GM12878 (cell line): ENCODE measurements at regions not wholly inside any gene's neighbourhood (a gene's known extent, or its start where the extent isn't known, plus 50 kb on each side); places are given as distances from the start of the nearest gene placed in this dataset.

ENCODE experiments used
- ATAC-seq: fragments of 200-7000 bp; cut with Tn5 transposase; 3 replicates; pipeline ENCODE4 v1.9.1; 2020; ENCODE audit warnings: mild to moderate bottlenecking, moderate library complexity
- BruUV-seq: library from RNA; stranded (reverse); fragments of 400-500 nt; replicated peaks from 2 replicates; lab custom pipeline; 2021; lab: Mats Ljungman, UMichigan
- CTCF ChIA-PET: fragments of 300-600 bp; sonication (Branson Sonifier 250); formaldehyde crosslinking; extraction: SDS; loops from one replicate; lab custom pipeline; 2021; ENCODE audit warnings: inconsistent platforms; lab: Yijun Ruan, JAX
- POLR2A ChIA-PET: fragments of 350-600 bp; formaldehyde crosslinking; extraction: SDS; loops from one replicate; lab custom pipeline; 2021; ENCODE audit warnings: inconsistent platforms; lab: Charles Lee
- RAD21 ChIA-PET: fragments of 300-600 bp; sonication (Branson Sonifier 250); formaldehyde crosslinking; loops from one replicate; lab custom pipeline; 2023; ENCODE audit warnings: antibody characterized with exemption; ENCODE audit not compliant: unreplicated experiment; lab: Charles Lee
- SMC1A ChIA-PET: fragments of 300-600 bp; sonication (Branson Sonifier 250); formaldehyde crosslinking; loops from one replicate; lab custom pipeline; 2023; ENCODE audit not compliant: unreplicated experiment, uncharacterized antibody; lab: Charles Lee
- DNase-seq: peaks from one replicate; pipeline ENCODE4 v3.0.0-alpha.2; 2011; ENCODE audit warnings: low read depth, low spot score
- FAIRE-seq: peaks from 3 replicates; lab custom pipeline; 2011; peaks lifted over from hg19 to GRCh38; lab: Jason Lieb, UNC
- H2AFZ ChIP-seq: 2 replicates; pipeline ENCODE4 v1.6.0; 2011; ENCODE audit warnings: low read depth, low read length, control low read depth; ENCODE audit not compliant: control insufficient read depth
- H3K27ac ChIP-seq: 2 replicates; pipeline ENCODE4 v1.5.1; 2011; ENCODE audit warnings: control low read depth; ENCODE audit not compliant: control insufficient read depth, insufficient read depth
- H3K27me3 ChIP-seq, 2 experiments: replicated peaks in 1 of 2; 2 replicates each; pipeline versions ENCODE4 v1.6.0 to v1.6.1; 2011; ENCODE audit warnings: low read length in 1 of 2; ENCODE audit not compliant: control insufficient read depth in 2 of 2, insufficient read depth in 2 of 2
- H3K36me3 ChIP-seq, 2 experiments: 2 replicates each; pipeline ENCODE4 v1.5.1; 2011; ENCODE audit warnings: low read length in 1 of 2; ENCODE audit not compliant: control insufficient read depth in 2 of 2, insufficient read depth in 2 of 2
- H3K4me1 ChIP-seq: 2 replicates; pipeline ENCODE4 v1.6.1; 2011; ENCODE audit warnings: mild to moderate bottlenecking, low read length, moderate library complexity, mixed read lengths; ENCODE audit not compliant: control insufficient read depth, insufficient read depth
- H3K4me2 ChIP-seq: 2 replicates; pipeline ENCODE4 v1.6.0; 2011; ENCODE audit warnings: control low read depth; ENCODE audit not compliant: control insufficient read depth, insufficient read depth
- H3K4me3 ChIP-seq: fragments of 200-600 bp; sonication (generic); 2 replicates; pipeline ENCODE4 v1.5.1; 2016
- H3K79me2 ChIP-seq: 2 replicates; pipeline ENCODE4 v1.6.0; 2011; ENCODE audit warnings: low read length; ENCODE audit not compliant: control insufficient read depth, insufficient read depth
- H3K9ac ChIP-seq: 2 replicates; pipeline ENCODE4 v1.8.0; 2011; ENCODE audit warnings: low read length, control low read depth, mixed read lengths; ENCODE audit not compliant: control insufficient read depth, insufficient read depth
- H3K9me3 ChIP-seq: replicated peaks from 3 replicates; pipeline ENCODE4 v1.5.1; 2011; ENCODE audit warnings: mild to moderate bottlenecking, low read length; ENCODE audit not compliant: control insufficient read depth, insufficient read depth
- H4K20me1 ChIP-seq: 2 replicates; pipeline ENCODE4 v1.6.0; 2011; ENCODE audit not compliant: control insufficient read depth, insufficient read depth
- ATF7 ChIP-seq: fragments of 450-650 bp; IDR thresholded peaks from 2 replicates; pipeline ENCODE4 v1.6.1; 2016; ENCODE audit warnings: low read depth, mild to moderate bottlenecking
- BMI1 ChIP-seq: fragments of 450-650 bp; IDR thresholded peaks from 2 replicates; pipeline ENCODE4 v1.6.1; 2016; ENCODE audit warnings: mild to moderate bottlenecking, moderate library complexity, borderline replicate concordance
- CEBPB ChIP-seq, 2 experiments: fragments of 150-350 bp in 1 of 2; IDR thresholded peaks; 2 replicates each; pipeline ENCODE4 v1.6.1; 2012 to 2014; ENCODE audit warnings: low read depth in 2 of 2, low read length in 2 of 2, borderline replicate concordance in 1 of 2, inconsistent platforms in 1 of 2
- EP300 ChIP-seq, 2 experiments: fragments of 150-350 bp in 1 of 2; IDR thresholded peaks; 2 replicates each; pipeline ENCODE4 v1.6.1; 2011 to 2012; ENCODE audit warnings: low read depth in 2 of 2, low read length in 2 of 2, borderline replicate concordance in 1 of 2, improper control_type of control experiment in 1 of 2, inconsistent platforms in 1 of 2; ENCODE audit not compliant: control insufficient read depth in 1 of 2
- FOXK2 ChIP-seq: fragments of 450-650 bp; IDR thresholded peaks from 2 replicates; pipeline ENCODE4 v1.6.1; 2017; ENCODE audit warnings: mild to moderate bottlenecking, moderate library complexity
- FOXM1 ChIP-seq: IDR thresholded peaks from 2 replicates; pipeline ENCODE4 v1.6.1; 2012; ENCODE audit warnings: low read depth, mild to moderate bottlenecking, inconsistent platforms, low read length, moderate library complexity
- GATAD2B ChIP-seq: fragments of 450-650 bp; conservative IDR thresholded peaks from 2 replicates; pipeline ENCODE4 v1.6.1; 2017; ENCODE audit warnings: low read depth, mild to moderate bottlenecking, moderate library complexity
- HDAC6 ChIP-seq: fragments of 200-600 bp; sonication (generic); IDR thresholded peaks from one replicate; pipeline ENCODE4 v1.8.0; 2017; ENCODE audit warnings: antibody characterized with exemption; ENCODE audit not compliant: unreplicated experiment
- IKZF1 ChIP-seq: fragments of 450-650 bp; conservative IDR thresholded peaks from 2 replicates; pipeline ENCODE4 v1.6.1; 2017; ENCODE audit warnings: antibody characterized with exemption, mild to moderate bottlenecking
- MYC ChIP-seq: IDR thresholded peaks from 2 replicates; pipeline ENCODE4 v1.6.1; 2011; ENCODE audit warnings: mild to moderate bottlenecking, low read length, moderate library complexity, inconsistent platforms; ENCODE audit not compliant: insufficient read depth, insufficient replicate concordance, insufficient read length, severe bottlenecking
- NR2C2 ChIP-seq: IDR thresholded peaks from 2 replicates; pipeline ENCODE4 v1.6.1; 2011; ENCODE audit warnings: borderline replicate concordance, low read depth; ENCODE audit not compliant: control insufficient read depth, insufficient read length
- POLR2AphosphoS2 ChIP-seq: IDR thresholded peaks from 2 replicates; pipeline ENCODE4 v1.6.1; 2011; ENCODE audit warnings: low read depth, mild to moderate bottlenecking, low read length, improper control_type of control experiment, moderate library complexity
- RFX5 ChIP-seq: IDR thresholded peaks from 2 replicates; pipeline ENCODE4 v1.6.1; 2011; ENCODE audit warnings: low read depth, low read length, improper control_type of control experiment
- RUNX3 ChIP-seq: IDR thresholded peaks from 2 replicates; pipeline ENCODE4 v1.6.1; 2012; ENCODE audit warnings: low read length, inconsistent platforms
- SMAD5 ChIP-seq: IDR thresholded peaks from 2 replicates; pipeline ENCODE4 v1.6.1; 2016; ENCODE audit warnings: antibody characterized with exemption, low read depth
- TBL1XR1 ChIP-seq: IDR thresholded peaks from 2 replicates; pipeline ENCODE4 v1.6.1; 2012; ENCODE audit warnings: low read depth, low read length, improper control_type of control experiment
- ZNF217 ChIP-seq: fragments of 450-650 bp; IDR thresholded peaks from 2 replicates; pipeline ENCODE4 v1.6.1; 2017; ENCODE audit warnings: antibody characterized with exemption, mild to moderate bottlenecking
- WGBS: methylation state at CpG from one replicate; pipeline ENCODE4 v1.1.6; 2016; ENCODE audit warnings: low lambda C conversion rate; ENCODE audit not compliant: insufficient replicate concordance, insufficient coverage; ENCODE audit errors: missing lambda C conversion rate; 5-methylcytosine and 5-hydroxymethylcytosine counted together
- in situ Hi-C: fragments of 300-500 bp; cut with MboI; formaldehyde crosslinking; loops from 9 replicates; pipeline ENCODE4 v1.14.3; 2018; ENCODE audit warnings: mixed read lengths
- intact Hi-C: fragments of 100-400 bp; cut with micrococcal nuclease; formaldehyde crosslinking; loops from one replicate; pipeline ENCODE4 v1.14.2; 2022; ENCODE audit not compliant: unreplicated experiment
- TF ChIP-seq, protein P1 (sequence below): fragments of 450-650 bp; IDR thresholded peaks from 2 replicates; pipeline ENCODE4 v1.6.1; 2014; ENCODE audit warnings: mild to moderate bottlenecking

DNA sequence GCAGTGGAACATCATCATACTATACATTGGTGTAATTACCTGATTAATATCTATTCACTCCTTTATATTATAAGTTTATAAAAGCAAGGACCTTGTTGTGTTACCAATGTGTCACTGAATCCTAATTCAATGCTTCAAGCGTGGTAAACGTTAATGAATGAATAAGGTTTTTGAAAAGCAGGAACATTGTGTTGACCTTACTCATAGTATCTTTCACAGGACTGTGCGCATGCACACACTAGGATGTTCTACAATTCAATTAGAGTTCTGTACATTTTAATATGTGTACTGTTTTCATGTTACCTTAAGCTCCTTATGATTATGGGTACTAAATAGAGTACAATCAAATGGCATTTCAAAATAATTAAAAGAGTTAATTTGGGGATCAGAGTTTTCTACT is 578.5 kb downstream of the BMP2 start:
- RAD21 ChIA-PET = no interaction called here
- H3K36me3 ChIP-seq = no peaks in the 10 kb centered on the region
- ATAC-seq = no peak
- no peak overlapping the region for H3K4me3 ChIP-seq
- CTCF ChIA-PET = no interaction called here
- H2AFZ ChIP-seq = no peak overlapping the region
- no peaks in the 10 kb centered on the region for H3K79me2 ChIP-seq
- in situ Hi-C loops = no loop called here
- TF ChIP-seq EP300 (IDR thresholded peaks at IDR 0.05; ENCODE audit: borderline replicate concordance in 1 of 2, control insufficient read depth in 1 of 2, low read depth in 2 of 2, low read length in 2 of 2) = no peak
- no peak for TF ChIP-seq POLR2AphosphoS2
- no peak for TF ChIP-seq NR2C2
- no peak for TF ChIP-seq BMI1
- TF ChIP-seq CEBPB (IDR thresholded peaks at IDR 0.05; ENCODE audit: borderline replicate concordance in 1 of 2, low read depth in 2 of 2, low read length in 2 of 2) = no peak
- TF ChIP-seq ATF7 = no peak
- TF ChIP-seq FOXK2 = no peak
- no peak for TF ChIP-seq MYC
- TF ChIP-seq GATAD2B = no peak
- TF ChIP-seq IKZF1 = no peak
- TF ChIP-seq RUNX3 = no peak
- TF ChIP-seq, protein P1, sequence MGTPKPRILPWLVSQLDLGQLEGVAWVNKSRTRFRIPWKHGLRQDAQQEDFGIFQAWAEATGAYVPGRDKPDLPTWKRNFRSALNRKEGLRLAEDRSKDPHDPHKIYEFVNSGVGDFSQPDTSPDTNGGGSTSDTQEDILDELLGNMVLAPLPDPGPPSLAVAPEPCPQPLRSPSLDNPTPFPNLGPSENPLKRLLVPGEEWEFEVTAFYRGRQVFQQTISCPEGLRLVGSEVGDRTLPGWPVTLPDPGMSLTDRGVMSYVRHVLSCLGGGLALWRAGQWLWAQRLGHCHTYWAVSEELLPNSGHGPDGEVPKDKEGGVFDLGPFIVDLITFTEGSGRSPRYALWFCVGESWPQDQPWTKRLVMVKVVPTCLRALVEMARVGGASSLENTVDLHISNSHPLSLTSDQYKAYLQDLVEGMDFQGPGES = no peak
- no peak for TF ChIP-seq SMAD5
- TF ChIP-seq HDAC6 = no peak
- TF ChIP-seq ZNF217 = no peak
- no peak for TF ChIP-seq FOXM1
- TF ChIP-seq TBL1XR1 = no peak
- no peak for TF ChIP-seq RFX5
- no peak overlapping the region for H3K27ac ChIP-seq
- H3K9me3 ChIP-seq = no peaks in the 10 kb centered on the region
- SMC1A ChIA-PET = no interaction called here
- H3K27me3 ChIP-seq = no peaks in the 10 kb centered on the region
- no peaks in the 10 kb centered on the region for H3K4me1 ChIP-seq
- POLR2A ChIA-PET = no interaction called here
- H4K20me1 ChIP-seq = no peaks in the 10 kb centered on the region
- WGBS = 13% methylated on average over 3 of the region's 3 CpGs
- intact Hi-C loops = no loop called here
- BruUV-seq = no TSS peak
- H3K4me2 ChIP-seq = no peak overlapping the region
- DNase-seq = no peak
- H3K9ac ChIP-seq = no peak overlapping the region
- no peak for FAIRE-seq
